SK-N-SH (cell line): ENCODE measurements at regions not wholly inside any gene's neighbourhood (a gene's known extent, or its start where the extent isn't known, plus 50 kb on each side); places are given as distances from the start of the nearest gene placed in this dataset.

ENCODE experiments used
- CTCF ChIA-PET: fragments of 300-600, 350-600 bp; formaldehyde crosslinking; extraction: SDS; loops from one replicate; lab custom pipeline; 2021; lab: Yijun Ruan, JAX
- POLR2A ChIA-PET: fragments of 350-600 bp; sonication (Branson Sonifier 250); formaldehyde crosslinking; extraction: SDS; loops from one replicate; lab custom pipeline; 2020; ENCODE audit warnings: antibody characterized with exemption, inconsistent platforms; lab: Yijun Ruan, JAX
- DNase-seq: peaks from one replicate; pipeline ENCODE4 v3.0.0; 2012
- H2AFZ ChIP-seq: fragments of 200-600 bp; sonication (generic); 2 replicates; pipeline ENCODE4 v1.8.1; 2016; ENCODE audit warnings: antibody characterized with exemption, mild to moderate bottlenecking, low read depth
- H3F3A ChIP-seq: fragments of 200-600 bp; sonication (generic); replicated peaks from 2 replicates; pipeline ENCODE3; 2016; ENCODE audit warnings: antibody characterized with exemption, mild to moderate bottlenecking; ENCODE audit not compliant: insufficient read depth
- H3K27ac ChIP-seq, 2 experiments: fragments of 200-500 bp in 1 of 2; fragments of 200-600 bp in 1 of 2; sonication (Bioruptor generic) in 1 of 2; sonication (generic), shearing (Covaris generic) in 1 of 2; 2 replicates each; pipeline versions ENCODE4 v1.5.1 to v1.6.1; 2014 to 2016; ENCODE audit warnings: low read depth in 2 of 2, inconsistent platforms in 1 of 2, low read length in 1 of 2, mild to moderate bottlenecking in 1 of 2, mixed read lengths in 1 of 2
- H3K27me3 ChIP-seq: fragments of 200-600 bp; sonication (generic), shearing (Covaris generic); 2 replicates; pipeline ENCODE4 v1.6.1; 2016; ENCODE audit warnings: mixed run types; ENCODE audit not compliant: insufficient read depth
- H3K36me3 ChIP-seq, 2 experiments: fragments of 200-500 bp in 1 of 2; fragments of 200-600 bp in 1 of 2; sonication (Bioruptor generic) in 1 of 2; sonication (generic) in 1 of 2; replicated peaks in 1 of 2; 2 replicates each; pipeline versions ENCODE3 to v1.5.1; 2014 to 2016; ENCODE audit warnings: low read length in 1 of 2, mild to moderate bottlenecking in 1 of 2; ENCODE audit not compliant: insufficient read depth in 2 of 2, control insufficient read depth in 1 of 2
- H3K4me1 ChIP-seq, 2 experiments: fragments of 200-500 bp in 1 of 2; fragments of 200-600 bp in 1 of 2; sonication (Bioruptor generic) in 1 of 2; sonication (generic), shearing (Covaris generic) in 1 of 2; 2 replicates each; pipeline versions ENCODE4 v1.5.1 to v1.6.1; 2014 to 2016; ENCODE audit warnings: low read depth in 1 of 2, low read length in 1 of 2, mixed run types in 1 of 2; ENCODE audit not compliant: insufficient read depth in 2 of 2, control insufficient read depth in 1 of 2
- H3K4me2 ChIP-seq: fragments of 200-600 bp; sonication (generic), shearing (Covaris generic); 2 replicates; pipeline ENCODE4 v1.6.1; 2017; ENCODE audit warnings: mixed run types
- H3K4me3 ChIP-seq, 2 experiments: fragments of 200-500 bp in 1 of 2; fragments of 200-600 bp in 1 of 2; sonication (Bioruptor generic) in 1 of 2; sonication (generic), shearing (Covaris generic) in 1 of 2; 2 replicates each; pipeline versions ENCODE4 v1.5.1 to v1.8.1; 2014 to 2016; ENCODE audit warnings: low read depth in 2 of 2, inconsistent platforms in 1 of 2, low read length in 1 of 2, mild to moderate bottlenecking in 1 of 2, mixed read lengths in 1 of 2, moderate library complexity in 1 of 2
- H3K79me2 ChIP-seq: fragments of 200-600 bp; sonication (generic); 2 replicates; pipeline ENCODE4 v1.8.1; 2017; ENCODE audit warnings: mild to moderate bottlenecking; ENCODE audit not compliant: insufficient read depth
- H3K9ac ChIP-seq: fragments of 200-600 bp; sonication (generic); 2 replicates; pipeline ENCODE4 v1.6.1; 2017; ENCODE audit warnings: mixed run types
- H3K9me2 ChIP-seq: fragments of 200-600 bp; sonication (generic); 2 replicates; pipeline ENCODE4 v1.6.1; 2017; ENCODE audit warnings: mixed run types
- H3K9me3 ChIP-seq: fragments of 200-600 bp; sonication (generic); 2 replicates; pipeline ENCODE4 v1.6.1; 2017; ENCODE audit warnings: mixed run types, mild to moderate bottlenecking, moderate library complexity
- H4K20me1 ChIP-seq: fragments of 200-600 bp; sonication (generic); 2 replicates; pipeline ENCODE4 v1.6.1; 2017; ENCODE audit warnings: mild to moderate bottlenecking, mixed run types; ENCODE audit not compliant: insufficient read depth
- CHD2 ChIP-seq: fragments of 150-350 bp; IDR thresholded peaks from 2 replicates; pipeline ENCODE4 v1.6.1; 2018; ENCODE audit warnings: low read length; ENCODE audit not compliant: partially characterized antibody
- ELF1 ChIP-seq: IDR thresholded peaks from 2 replicates; pipeline ENCODE4 v1.4.0; 2012
- FOXJ3 ChIP-seq: sonication (generic); formaldehyde crosslinking; IDR thresholded peaks from 2 replicates; pipeline ENCODE4 v1.5.1; 2020; ENCODE audit warnings: mild to moderate bottlenecking, missing genetic modification reagents
- GABPA ChIP-seq: IDR thresholded peaks from 2 replicates; pipeline ENCODE4 v1.4.0; 2012; ENCODE audit warnings: low read depth, mild to moderate bottlenecking
- IRF3 ChIP-seq: fragments of 150-350 bp; IDR thresholded peaks from 2 replicates; pipeline ENCODE4 v1.6.1; 2016; ENCODE audit warnings: mild to moderate bottlenecking, low read depth, low read length
- MEF2A ChIP-seq: IDR thresholded peaks from 2 replicates; pipeline ENCODE4 v1.4.0; 2012; ENCODE audit warnings: low read depth, borderline replicate concordance
- MXI1 ChIP-seq: IDR thresholded peaks from 2 replicates; pipeline ENCODE4 v1.6.1; 2012; ENCODE audit warnings: mild to moderate bottlenecking, low read depth, low read length, improper control_type of control experiment
- POLR2AphosphoS5 ChIP-seq: IDR thresholded peaks from 2 replicates; pipeline ENCODE4 v1.6.1; 2012; ENCODE audit warnings: low read depth, low read length
- RCOR1 ChIP-seq: fragments of 150-350 bp; IDR thresholded peaks from 2 replicates; pipeline ENCODE4 v1.6.1; 2017; ENCODE audit warnings: antibody characterized with exemption, low read length
- RXRA ChIP-seq: IDR thresholded peaks from 2 replicates; pipeline ENCODE4 v1.4.0; 2012; ENCODE audit warnings: low read depth, mild to moderate bottlenecking, borderline replicate concordance
- TAF1 ChIP-seq: IDR thresholded peaks from 2 replicates; pipeline ENCODE4 v1.6.1; 2012; ENCODE audit warnings: low read depth, mild to moderate bottlenecking, low read length, moderate library complexity, borderline replicate concordance
- TEAD4 ChIP-seq: IDR thresholded peaks from 2 replicates; pipeline ENCODE4 v1.4.0; 2012; ENCODE audit warnings: mild to moderate bottlenecking, borderline replicate concordance; ENCODE audit not compliant: insufficient read depth
- YY1 ChIP-seq: IDR thresholded peaks from 2 replicates; pipeline ENCODE4 v1.4.0; 2012; ENCODE audit warnings: low read depth, mild to moderate bottlenecking
- ZBTB33 ChIP-seq: IDR thresholded peaks from 2 replicates; pipeline ENCODE4 v1.4.0; 2012; ENCODE audit warnings: low read depth, borderline replicate concordance
- WGBS: methylation state at CpG from one replicate; pipeline ENCODE4 v1.1.6; 2017; ENCODE audit warnings: low lambda C conversion rate; 5-methylcytosine and 5-hydroxymethylcytosine counted together
- TF ChIP-seq, protein P1 (sequence below): IDR thresholded peaks from 2 replicates; pipeline ENCODE4; 2012
- TF ChIP-seq, protein P2 (sequence below): IDR thresholded peaks from 2 replicates; pipeline ENCODE4 v1.4.0; 2012; ENCODE audit warnings: low read depth, borderline replicate concordance
- TF ChIP-seq, protein P3 (sequence below): fragments of 200-600 bp; sonication (generic); IDR thresholded peaks from 2 replicates; pipeline ENCODE4 v1.6.1; 2017; ENCODE audit warnings: antibody characterized with exemption, mild to moderate bottlenecking, moderate library complexity

DNA sequence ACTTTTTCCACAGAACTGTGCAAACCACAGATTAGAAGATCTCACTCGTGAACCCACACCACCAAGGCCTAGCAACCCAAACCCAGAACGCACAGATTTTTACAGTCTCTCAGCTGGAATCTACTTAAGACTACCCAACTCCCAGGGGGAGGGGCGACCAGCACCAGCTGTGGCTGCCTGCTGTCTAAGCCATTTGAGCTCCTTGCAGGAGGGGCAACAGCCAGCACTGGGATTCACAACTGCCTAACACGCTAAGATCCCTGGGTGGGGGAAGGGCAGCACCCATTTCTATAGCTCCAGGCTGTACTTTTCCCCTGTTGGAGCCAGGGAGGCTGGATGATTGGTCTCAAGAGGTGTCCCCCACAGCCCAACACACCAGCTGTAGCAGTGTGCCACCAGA is 368.8 kb downstream of the SUCLA2 start:
- Histone ChIP-seq H3K9ac (no peak overlapping the region), H4K20me1 (no peaks in the 10 kb centered on the region), H3K9me3 (0 out of 2 replicates have a peak, but pooled peaks cover 8% of the 10 kb centered on the region), H3K36me3 (peaks cover 0 to 3% of the 10 kb centered on the region in 2 experiments), H3K4me2 (no peak overlapping the region), H2AFZ (no peak overlapping the region), H3K9me2 (no peaks in the 10 kb centered on the region), H3K4me3 (no peak overlapping the region), H3K27ac (no peak overlapping the region), H3K79me2 (no peaks in the 10 kb centered on the region), H3K4me1 (no peaks in the 10 kb centered on the region), H3K27me3 (no peaks in the 10 kb centered on the region), H3F3A (peaks cover 7% of the 10 kb centered on the region)
- no peak for DNase-seq
- POLR2A ChIA-PET: interaction anchor here (0.6 kb wide), 1 partner anchor 753 kb away, joined by 4 read pairs; no protein-coding TSS in a partner anchor
- WGBS: 54% methylated on average over 3 of the region's 4 CpGs
- no peak for TF ChIP-seq MEF2A
- no peak for TF ChIP-seq ZBTB33
- no peak for TF ChIP-seq MXI1
- no peak for TF ChIP-seq IRF3
- TF ChIP-seq, protein P1, sequence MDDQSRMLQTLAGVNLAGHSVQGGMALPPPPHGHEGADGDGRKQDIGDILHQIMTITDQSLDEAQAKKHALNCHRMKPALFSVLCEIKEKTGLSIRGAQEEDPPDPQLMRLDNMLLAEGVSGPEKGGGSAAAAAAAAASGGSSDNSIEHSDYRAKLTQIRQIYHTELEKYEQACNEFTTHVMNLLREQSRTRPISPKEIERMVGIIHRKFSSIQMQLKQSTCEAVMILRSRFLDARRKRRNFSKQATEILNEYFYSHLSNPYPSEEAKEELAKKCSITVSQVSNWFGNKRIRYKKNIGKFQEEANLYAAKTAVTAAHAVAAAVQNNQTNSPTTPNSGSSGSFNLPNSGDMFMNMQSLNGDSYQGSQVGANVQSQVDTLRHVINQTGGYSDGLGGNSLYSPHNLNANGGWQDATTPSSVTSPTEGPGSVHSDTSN: no peak
- no peak for TF ChIP-seq GABPA
- TF ChIP-seq YY1: no peak
- TF ChIP-seq POLR2AphosphoS5: no peak
- no peak for TF ChIP-seq RXRA
- TF ChIP-seq CHD2: no peak
- TF ChIP-seq ELF1: no peak
- no peak for TF ChIP-seq FOXJ3 (CRISPR knock-in tag)
- TF ChIP-seq, protein P2, sequence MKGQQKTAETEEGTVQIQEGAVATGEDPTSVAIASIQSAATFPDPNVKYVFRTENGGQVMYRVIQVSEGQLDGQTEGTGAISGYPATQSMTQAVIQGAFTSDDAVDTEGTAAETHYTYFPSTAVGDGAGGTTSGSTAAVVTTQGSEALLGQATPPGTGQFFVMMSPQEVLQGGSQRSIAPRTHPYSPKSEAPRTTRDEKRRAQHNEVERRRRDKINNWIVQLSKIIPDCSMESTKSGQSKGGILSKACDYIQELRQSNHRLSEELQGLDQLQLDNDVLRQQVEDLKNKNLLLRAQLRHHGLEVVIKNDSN: no peak
- TF ChIP-seq RCOR1: no peak
- TF ChIP-seq, protein P3, sequence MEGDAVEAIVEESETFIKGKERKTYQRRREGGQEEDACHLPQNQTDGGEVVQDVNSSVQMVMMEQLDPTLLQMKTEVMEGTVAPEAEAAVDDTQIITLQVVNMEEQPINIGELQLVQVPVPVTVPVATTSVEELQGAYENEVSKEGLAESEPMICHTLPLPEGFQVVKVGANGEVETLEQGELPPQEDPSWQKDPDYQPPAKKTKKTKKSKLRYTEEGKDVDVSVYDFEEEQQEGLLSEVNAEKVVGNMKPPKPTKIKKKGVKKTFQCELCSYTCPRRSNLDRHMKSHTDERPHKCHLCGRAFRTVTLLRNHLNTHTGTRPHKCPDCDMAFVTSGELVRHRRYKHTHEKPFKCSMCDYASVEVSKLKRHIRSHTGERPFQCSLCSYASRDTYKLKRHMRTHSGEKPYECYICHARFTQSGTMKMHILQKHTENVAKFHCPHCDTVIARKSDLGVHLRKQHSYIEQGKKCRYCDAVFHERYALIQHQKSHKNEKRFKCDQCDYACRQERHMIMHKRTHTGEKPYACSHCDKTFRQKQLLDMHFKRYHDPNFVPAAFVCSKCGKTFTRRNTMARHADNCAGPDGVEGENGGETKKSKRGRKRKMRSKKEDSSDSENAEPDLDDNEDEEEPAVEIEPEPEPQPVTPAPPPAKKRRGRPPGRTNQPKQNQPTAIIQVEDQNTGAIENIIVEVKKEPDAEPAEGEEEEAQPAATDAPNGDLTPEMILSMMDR: no peak
- no peak for TF ChIP-seq TAF1
- no peak for TF ChIP-seq TEAD4
- CTCF ChIA-PET: no interaction called here
